ENCODE measurements at regions not wholly inside any gene's neighbourhood (a gene's known extent, or its start where the extent isn't known, plus 50 kb on each side); places are given as distances from the start of the nearest gene placed in this dataset.

- no peak for TF ChIP-seq POLR2AphosphoS5 (IDR thresholded peaks at IDR 0.05; ENCODE audit: low read depth, low read length)
- no peak for TF ChIP-seq CTCF (IDR thresholded peaks at IDR 0.05 in 2 of 3, conservative IDR thresholded peaks at IDR 0.05 in 1 of 3; ENCODE audit: borderline replicate concordance in 1 of 3, insufficient read depth in 1 of 3, low read depth in 2 of 3, low read length in 2 of 3)
- no peak for TF ChIP-seq POLR2A (IDR thresholded peaks at IDR 0.05; ENCODE audit: borderline replicate concordance, extremely low read depth, insufficient read depth, insufficient read length)
- no peak for TF ChIP-seq EZH2 (IDR thresholded peaks at IDR 0.05)
- no peak for TF ChIP-seq SP1 (IDR thresholded peaks at IDR 0.05; ENCODE audit: low read depth)
- no peak for TF ChIP-seq ATF3 (IDR thresholded peaks at IDR 0.05)
Measured at GRCh38 chr18:5618047-5618688, 74.4 kb upstream of the EPB41L3 start.
